AG09319 (cell line): ENCODE measurements at regions not wholly inside any gene's neighbourhood (a gene's known extent, or its start where the extent isn't known, plus 50 kb on each side); places are given as distances from the start of the nearest gene placed in this dataset.

Experiments used
- DNase-seq: peaks from one replicate; pipeline ENCODE4 v3.0.0-alpha.2; 2010; ENCODE audit warnings: low read depth; ENCODE audit errors: extremely low read depth
- CTCF ChIP-seq: IDR thresholded peaks from 2 replicates; pipeline ENCODE4 v1.5.1; 2011; ENCODE audit warnings: low read depth, mild to moderate bottlenecking, inconsistent platforms, low read length, moderate library complexity

- no peak for TF ChIP-seq CTCF
- no peak for DNase-seq
Measured at GRCh38 chr13:50213526-50213925, 198.3 kb downstream of the KCNRG start.

- no peak for DNase-seq
- no peak for TF ChIP-seq CTCF
Measured at GRCh38 chr13:50214514-50214913, 199.3 kb downstream of the KCNRG start.

- TF ChIP-seq CTCF, result no peak
- DNase-seq, result no peak
Measured at GRCh38 chr13:50215399-50215798, 200.2 kb downstream of the KCNRG start.

- DNase-seq, result no peak
- no peak for TF ChIP-seq CTCF
Measured at GRCh38 chr13:50219743-50220142, 204.5 kb downstream of the KCNRG start.

GRCh38 chr13:50220938-50221337 is 205.7 kb downstream of the KCNRG start:
- TF ChIP-seq CTCF, result no peak
- no peak for DNase-seq

- no peak for TF ChIP-seq CTCF
- no peak for DNase-seq
Measured at GRCh38 chr13:50222569-50223332, 207.5 kb downstream of the KCNRG start.

GRCh38 chr13:50224534-50224933 is 209.3 kb downstream of the KCNRG start:
- TF ChIP-seq CTCF, result no peak
- no peak for DNase-seq
